GM13977 (cell line): ENCODE measurements at regions not wholly inside any gene's neighbourhood (a gene's known extent, or its start where the extent isn't known, plus 50 kb on each side); places are given as distances from the start of the nearest gene placed in this dataset.

Source experiments
- DNase-seq: peaks from one replicate; pipeline ENCODE4 v3.0.0; 2012; ENCODE audit warnings: low spot score
- in situ Hi-C: fragments of 300-500 bp; cut with MboI; formaldehyde crosslinking; loops from one replicate; pipeline ENCODE4 v1.12.0; 2022; ENCODE audit warnings: low sequenced_read_pairs, low pct_unique_long_range_greater_than_20kb, mixed read lengths, inconsistent platforms; ENCODE audit not compliant: unreplicated experiment
- TF ChIP-seq, protein P1 (sequence below): IDR thresholded peaks from 2 replicates; pipeline ENCODE4 v1.5.1; 2012; ENCODE audit warnings: mild to moderate bottlenecking, control low read depth; ENCODE audit not compliant: insufficient read depth; ENCODE audit errors: extremely low read depth, missing control alignments

DNA sequence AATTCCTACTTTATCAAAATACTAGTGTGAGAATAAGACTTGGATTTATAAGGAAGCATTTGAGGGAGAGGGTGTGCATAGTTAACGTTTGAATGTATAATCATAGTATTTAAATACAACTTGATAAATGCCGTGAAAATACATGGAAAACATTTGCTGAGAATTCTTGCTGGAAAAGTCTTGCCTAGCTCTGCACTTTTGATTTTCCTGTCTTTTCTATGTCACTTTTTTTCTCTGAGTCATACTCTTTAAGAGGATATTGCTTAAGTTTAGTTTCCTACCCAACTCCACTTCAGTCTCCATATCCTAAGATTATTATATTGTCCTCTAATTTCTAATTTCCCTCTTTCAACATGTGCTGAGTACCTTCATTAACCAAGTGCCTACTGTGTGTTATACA, 616.6 kb upstream of the SEMA6A start:
- TF ChIP-seq, protein P1, sequence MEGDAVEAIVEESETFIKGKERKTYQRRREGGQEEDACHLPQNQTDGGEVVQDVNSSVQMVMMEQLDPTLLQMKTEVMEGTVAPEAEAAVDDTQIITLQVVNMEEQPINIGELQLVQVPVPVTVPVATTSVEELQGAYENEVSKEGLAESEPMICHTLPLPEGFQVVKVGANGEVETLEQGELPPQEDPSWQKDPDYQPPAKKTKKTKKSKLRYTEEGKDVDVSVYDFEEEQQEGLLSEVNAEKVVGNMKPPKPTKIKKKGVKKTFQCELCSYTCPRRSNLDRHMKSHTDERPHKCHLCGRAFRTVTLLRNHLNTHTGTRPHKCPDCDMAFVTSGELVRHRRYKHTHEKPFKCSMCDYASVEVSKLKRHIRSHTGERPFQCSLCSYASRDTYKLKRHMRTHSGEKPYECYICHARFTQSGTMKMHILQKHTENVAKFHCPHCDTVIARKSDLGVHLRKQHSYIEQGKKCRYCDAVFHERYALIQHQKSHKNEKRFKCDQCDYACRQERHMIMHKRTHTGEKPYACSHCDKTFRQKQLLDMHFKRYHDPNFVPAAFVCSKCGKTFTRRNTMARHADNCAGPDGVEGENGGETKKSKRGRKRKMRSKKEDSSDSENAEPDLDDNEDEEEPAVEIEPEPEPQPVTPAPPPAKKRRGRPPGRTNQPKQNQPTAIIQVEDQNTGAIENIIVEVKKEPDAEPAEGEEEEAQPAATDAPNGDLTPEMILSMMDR = no peak
- DNase-seq = no peak
- in situ Hi-C loops = no loop called here

DNA sequence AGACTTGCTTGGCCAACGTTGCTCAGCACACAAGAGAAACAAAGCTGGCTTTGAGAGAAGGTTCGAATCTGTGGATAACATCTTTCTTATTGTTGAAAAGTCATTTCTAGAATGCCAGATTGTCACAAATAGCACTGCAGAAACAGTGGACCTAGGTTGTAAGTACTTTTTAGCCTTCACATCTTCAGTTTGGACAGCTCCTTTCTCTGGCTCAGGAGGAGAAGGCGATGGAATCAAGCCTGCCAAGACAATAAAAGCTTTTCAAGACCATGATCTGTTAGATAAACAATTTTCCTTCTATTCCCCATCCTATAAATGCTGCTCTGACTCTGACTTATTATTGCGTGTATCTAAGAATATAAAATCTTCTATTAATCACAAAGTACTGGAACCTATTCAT, 615.2 kb upstream of the SEMA6A start:
- in situ Hi-C loops = no loop called here
- TF ChIP-seq, protein P1 = no peak
- DNase-seq = no peak

DNA sequence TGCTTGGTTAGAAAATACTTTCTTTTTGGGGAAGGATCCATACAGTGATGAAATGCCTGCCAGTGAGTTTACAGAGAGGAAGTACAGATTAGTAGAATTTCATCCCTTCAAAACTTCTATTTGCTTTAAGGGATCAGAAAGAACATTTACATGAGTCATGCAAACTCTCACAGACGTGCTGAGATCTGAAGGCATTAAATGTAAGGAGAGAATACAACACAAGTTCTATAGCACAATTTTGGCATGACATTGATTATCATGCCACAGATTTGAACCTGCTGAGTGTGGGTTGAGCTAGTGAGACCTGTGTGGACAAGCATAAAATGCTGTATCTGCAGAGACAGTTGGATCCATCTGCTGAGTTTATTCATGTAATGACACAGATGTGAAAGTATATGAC, 613.6 kb upstream of the SEMA6A start:
- in situ Hi-C loops = no loop called here
- TF ChIP-seq, protein P1 = no peak
- DNase-seq = no peak

DNA sequence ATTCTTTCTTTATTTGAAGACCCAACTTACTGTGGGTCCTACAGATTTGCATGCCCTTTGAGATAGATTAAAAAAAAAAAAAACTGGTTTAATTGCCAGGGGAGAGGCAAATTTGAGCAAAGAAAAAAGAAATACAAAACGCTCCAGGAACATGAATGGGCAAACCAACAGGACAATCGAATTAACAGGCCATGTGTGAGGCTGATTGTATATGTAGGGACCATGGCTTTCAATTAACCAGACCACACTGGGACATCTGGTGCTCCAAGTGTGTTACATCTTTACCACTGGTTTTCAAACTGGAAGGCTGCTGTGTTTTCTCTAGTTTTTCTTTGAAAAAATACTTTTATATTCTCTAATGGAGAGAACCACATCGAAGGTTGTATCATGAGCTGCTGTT, 612.1 kb upstream of the SEMA6A start:
- in situ Hi-C loops = no loop called here
- DNase-seq = no peak
- TF ChIP-seq, protein P1 = no peak

DNA sequence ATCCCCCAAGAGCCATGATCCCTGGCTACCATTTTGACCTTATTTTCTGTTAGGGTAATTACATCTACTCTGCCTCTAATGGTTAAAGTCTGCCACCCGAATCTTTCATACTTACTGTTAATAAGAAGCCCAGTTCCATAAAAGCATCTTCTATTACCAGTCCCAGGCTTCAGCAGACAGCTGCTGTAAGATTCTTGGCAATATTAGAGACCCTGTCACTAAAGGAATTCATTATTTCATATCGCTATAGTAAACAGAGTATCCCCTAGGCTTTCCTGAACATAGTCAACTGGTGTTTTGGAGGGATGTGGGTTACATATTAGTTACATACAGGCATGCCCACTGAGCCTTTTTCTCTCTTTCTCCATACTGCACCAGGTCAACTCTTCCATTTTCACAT, 608.7 kb upstream of the SEMA6A start:
- no peak for DNase-seq
- in situ Hi-C loops = no loop called here
- TF ChIP-seq, protein P1 = no peak

DNA sequence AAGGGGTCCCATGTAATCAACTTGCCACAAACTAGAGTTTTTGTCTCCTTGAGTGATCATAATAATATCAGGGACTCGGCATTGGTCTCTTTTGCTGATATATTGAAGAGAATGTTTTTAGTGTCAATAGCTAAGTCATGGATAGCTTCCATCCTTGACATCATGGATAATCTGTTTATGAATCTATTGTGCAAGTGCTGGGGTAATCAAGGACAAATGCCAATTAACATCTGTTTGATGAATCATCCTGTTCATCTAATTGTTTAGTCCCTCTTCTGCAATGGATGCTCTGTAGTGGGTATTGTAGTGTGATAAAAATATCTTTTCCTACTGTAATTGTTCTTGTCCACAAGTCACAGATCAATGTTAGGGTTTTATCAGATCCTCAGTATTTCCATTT, 607.5 kb upstream of the SEMA6A start:
- DNase-seq = no peak
- in situ Hi-C loops = no loop called here
- TF ChIP-seq, protein P1 = no peak

DNA sequence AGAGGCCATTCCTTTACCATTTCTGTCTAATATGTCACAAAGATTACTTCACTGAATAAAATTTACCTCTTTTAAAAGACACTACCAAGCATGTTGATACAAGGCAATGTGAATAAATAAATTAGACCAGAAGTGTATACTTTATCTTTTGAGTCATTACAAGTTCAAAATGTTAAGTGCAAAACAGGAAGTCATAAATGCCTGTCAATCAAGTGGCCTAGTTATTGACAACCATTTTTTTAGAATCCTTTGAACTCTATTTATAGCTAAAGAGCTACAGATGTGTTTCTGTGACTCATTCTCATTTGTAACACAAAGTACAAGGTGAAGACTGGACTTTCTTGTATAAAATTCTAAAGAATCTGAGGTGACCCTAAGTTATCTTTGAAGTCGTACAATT, 602.7 kb upstream of the SEMA6A start:
- in situ Hi-C loops = no loop called here
- TF ChIP-seq, protein P1 = no peak
- DNase-seq = no peak
